Loucy (cell line): ENCODE measurements at regions not wholly inside any gene's neighbourhood (a gene's known extent, or its start where the extent isn't known, plus 50 kb on each side); places are given as distances from the start of the nearest gene placed in this dataset.

ENCODE experiments used
- EZH2phosphoT487 ChIP-seq: fragments of 200-600 bp; IDR thresholded peaks from 2 replicates; pipeline ENCODE4 v1.6.1; 2018; ENCODE audit warnings: antibody characterized with exemption, mild to moderate bottlenecking, moderate library complexity, borderline replicate concordance
- TF ChIP-seq, protein P1 (sequence below): fragments of 200-600 bp; sonication (generic); conservative IDR thresholded peaks from 2 replicates; pipeline ENCODE4 v1.5.1; 2014; ENCODE audit warnings: mild to moderate bottlenecking, antibody characterized with exemption, low read length

DNA sequence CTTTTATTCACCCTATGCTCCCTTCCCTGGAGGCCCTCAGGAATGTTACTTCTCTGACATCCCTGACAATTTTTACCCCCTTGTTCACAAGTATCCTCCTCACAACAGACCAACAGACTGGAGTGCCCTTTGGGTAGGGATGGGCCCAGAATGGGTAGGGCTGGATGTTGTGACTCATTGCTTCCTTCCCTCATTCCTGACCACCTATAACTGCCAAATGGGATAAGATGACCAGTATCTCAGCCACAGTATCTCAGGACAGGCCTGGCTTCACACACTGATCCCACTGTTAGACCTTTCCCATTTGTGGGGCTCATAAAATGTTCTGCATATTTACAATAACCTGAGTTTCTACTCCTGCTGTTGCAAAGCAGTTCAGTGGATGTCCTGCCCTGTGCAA, 223.0 kb upstream of the LRFN2 start:
- no peak for TF ChIP-seq EZH2phosphoT487
- TF ChIP-seq, protein P1, sequence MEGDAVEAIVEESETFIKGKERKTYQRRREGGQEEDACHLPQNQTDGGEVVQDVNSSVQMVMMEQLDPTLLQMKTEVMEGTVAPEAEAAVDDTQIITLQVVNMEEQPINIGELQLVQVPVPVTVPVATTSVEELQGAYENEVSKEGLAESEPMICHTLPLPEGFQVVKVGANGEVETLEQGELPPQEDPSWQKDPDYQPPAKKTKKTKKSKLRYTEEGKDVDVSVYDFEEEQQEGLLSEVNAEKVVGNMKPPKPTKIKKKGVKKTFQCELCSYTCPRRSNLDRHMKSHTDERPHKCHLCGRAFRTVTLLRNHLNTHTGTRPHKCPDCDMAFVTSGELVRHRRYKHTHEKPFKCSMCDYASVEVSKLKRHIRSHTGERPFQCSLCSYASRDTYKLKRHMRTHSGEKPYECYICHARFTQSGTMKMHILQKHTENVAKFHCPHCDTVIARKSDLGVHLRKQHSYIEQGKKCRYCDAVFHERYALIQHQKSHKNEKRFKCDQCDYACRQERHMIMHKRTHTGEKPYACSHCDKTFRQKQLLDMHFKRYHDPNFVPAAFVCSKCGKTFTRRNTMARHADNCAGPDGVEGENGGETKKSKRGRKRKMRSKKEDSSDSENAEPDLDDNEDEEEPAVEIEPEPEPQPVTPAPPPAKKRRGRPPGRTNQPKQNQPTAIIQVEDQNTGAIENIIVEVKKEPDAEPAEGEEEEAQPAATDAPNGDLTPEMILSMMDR: no peak
